ENCODE measurements at regions not wholly inside any gene's neighbourhood (a gene's known extent, or its start where the extent isn't known, plus 50 kb on each side); places are given as distances from the start of the nearest gene placed in this dataset.

GRCh38 chr3:99118381-99118780 lies 216.9 kb upstream of the DCBLD2 start:
- no peak for DNase-seq (ENCODE audit: low read depth)
- no peak overlapping the region for H3K4me3 ChIP-seq (ENCODE audit: control insufficient read depth, low read depth, low read length)
- no peak for TF ChIP-seq CTCF (conservative IDR thresholded peaks at IDR 0.05; ENCODE audit: control insufficient read depth, insufficient read depth, low read depth, low read length)

- DNase-seq (ENCODE audit: low read depth), result peak; percentile 74
- no peak overlapping the region for H3K4me3 ChIP-seq (ENCODE audit: control insufficient read depth, low read depth, low read length)
- TF ChIP-seq CTCF (conservative IDR thresholded peaks at IDR 0.05; ENCODE audit: control insufficient read depth, insufficient read depth, low read depth, low read length), result peak; percentile 99
Observed at GRCh38 chr3:99114565-99115291, 213.2 kb upstream of the DCBLD2 start.

- DNase-seq (ENCODE audit: low read depth), result no peak
- no peak for TF ChIP-seq CTCF (conservative IDR thresholded peaks at IDR 0.05; ENCODE audit: control insufficient read depth, insufficient read depth, low read depth, low read length)
- H3K4me3 ChIP-seq (ENCODE audit: control insufficient read depth, low read depth, low read length), result no peak overlapping the region
Observed at GRCh38 chr3:99111235-99111634, 209.7 kb upstream of the DCBLD2 start.

GRCh38 chr3:99110401-99110800 lies 208.9 kb upstream of the DCBLD2 start:
- H3K4me3 ChIP-seq (ENCODE audit: control insufficient read depth, low read depth, low read length), result no peak overlapping the region
- no peak for DNase-seq (ENCODE audit: low read depth)
- no peak for TF ChIP-seq CTCF (conservative IDR thresholded peaks at IDR 0.05; ENCODE audit: control insufficient read depth, insufficient read depth, low read depth, low read length)

- no peak for TF ChIP-seq CTCF (conservative IDR thresholded peaks at IDR 0.05; ENCODE audit: control insufficient read depth, insufficient read depth, low read depth, low read length)
- DNase-seq (ENCODE audit: low read depth), result peak; percentile 98
- H3K4me3 ChIP-seq (ENCODE audit: control insufficient read depth, low read depth, low read length), result no peak overlapping the region
Observed at GRCh38 chr3:99108508-99108907, 207.0 kb upstream of the DCBLD2 start.

GRCh38 chr3:99094606-99095005 lies 193.1 kb upstream of the DCBLD2 start:
- TF ChIP-seq CTCF (conservative IDR thresholded peaks at IDR 0.05; ENCODE audit: control insufficient read depth, insufficient read depth, low read depth, low read length), result no peak
- no peak for DNase-seq (ENCODE audit: low read depth)
- no peak overlapping the region for H3K4me3 ChIP-seq (ENCODE audit: control insufficient read depth, low read depth, low read length)
